ENCODE measurements at regions not wholly inside any gene's neighbourhood (a gene's known extent, or its start where the extent isn't known, plus 50 kb on each side); places are given as distances from the start of the nearest gene placed in this dataset.

DNA sequence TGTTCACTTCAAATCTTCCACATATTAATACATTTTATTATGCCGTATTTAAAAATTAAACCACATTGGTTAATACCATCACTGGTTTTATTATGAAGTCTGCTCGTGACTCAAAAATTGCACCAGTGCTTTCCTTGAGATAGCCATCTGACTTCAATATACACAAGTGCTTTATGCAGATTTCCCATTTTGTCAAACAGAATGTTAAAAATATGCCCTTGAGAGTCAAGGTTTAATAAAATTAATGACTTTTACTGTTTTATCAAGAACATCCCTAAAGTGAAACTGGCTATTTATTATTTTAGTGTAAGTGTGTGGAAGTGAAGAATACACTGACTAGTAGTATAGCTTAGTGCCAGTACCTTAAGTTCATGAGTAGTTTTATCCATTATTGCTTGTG is 139.3 kb upstream of the SOX2 start:
- TF ChIP-seq REST (IDR thresholded peaks at IDR 0.05; ENCODE audit: insufficient read depth in 1 of 2, low read depth in 2 of 2, low read length in 2 of 2), result no peak
- TF ChIP-seq FOXP2 (optimal IDR thresholded peaks at IDR 0.05; ENCODE audit: borderline replicate concordance, extremely low read depth, extremely low read length, insufficient read depth), result no peak
- no peak for TF ChIP-seq TAF1 (IDR thresholded peaks at IDR 0.05; ENCODE audit: borderline replicate concordance, insufficient read depth, low read length)
- no peak for TF ChIP-seq SIN3A (IDR thresholded peaks at IDR 0.05; ENCODE audit: borderline replicate concordance, insufficient read depth, low read length)
- TF ChIP-seq POLR2AphosphoS5 (IDR thresholded peaks at IDR 0.05; ENCODE audit: low read depth, low read length), result no peak

DNA sequence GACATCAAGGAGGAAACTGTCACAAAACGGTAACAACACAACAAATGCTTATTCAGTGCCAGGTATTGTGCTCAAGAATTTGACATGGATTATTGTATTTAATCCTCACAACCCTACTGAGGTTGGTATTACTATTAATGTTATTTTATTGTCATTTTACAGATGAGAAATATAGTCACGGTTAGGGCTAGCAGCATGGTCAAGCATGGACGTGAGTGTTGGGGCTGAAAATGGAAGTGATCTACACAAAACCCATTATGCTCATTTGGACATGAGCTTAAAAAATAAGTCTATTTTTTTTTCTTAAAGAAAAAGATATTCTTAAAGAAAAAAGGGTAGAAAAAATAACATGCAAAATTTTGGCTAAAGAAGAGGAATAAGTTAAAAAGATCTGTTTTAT is 141.3 kb upstream of the SOX2 start:
- TF ChIP-seq SIN3A (IDR thresholded peaks at IDR 0.05; ENCODE audit: borderline replicate concordance, insufficient read depth, low read length) (no peak), FOXP2 (optimal IDR thresholded peaks at IDR 0.05; ENCODE audit: borderline replicate concordance, extremely low read depth, extremely low read length, insufficient read depth) (no peak), TAF1 (IDR thresholded peaks at IDR 0.05; ENCODE audit: borderline replicate concordance, insufficient read depth, low read length) (no peak)

GRCh38 chr3:181569356-181569940 is 142.3 kb upstream of the SOX2 start:
- no peak for TF ChIP-seq POLR2AphosphoS5 (IDR thresholded peaks at IDR 0.05; ENCODE audit: low read depth, low read length)

- TF ChIP-seq REST (IDR thresholded peaks at IDR 0.05; ENCODE audit: insufficient read depth in 1 of 2, low read depth in 2 of 2, low read length in 2 of 2), result no peak
- TF ChIP-seq POLR2AphosphoS5 (IDR thresholded peaks at IDR 0.05; ENCODE audit: low read depth, low read length), result no peak
- TF ChIP-seq TAF1 (IDR thresholded peaks at IDR 0.05; ENCODE audit: borderline replicate concordance, insufficient read depth, low read length), result no peak
- TF ChIP-seq FOXP2 (optimal IDR thresholded peaks at IDR 0.05; ENCODE audit: borderline replicate concordance, extremely low read depth, extremely low read length, insufficient read depth), result no peak
- TF ChIP-seq SIN3A (IDR thresholded peaks at IDR 0.05; ENCODE audit: borderline replicate concordance, insufficient read depth, low read length), result no peak
These were observed 143.0 kb upstream of the SOX2 start for GRCh38 chr3:181568693-181569092.

- no peak for TF ChIP-seq FOXP2 (optimal IDR thresholded peaks at IDR 0.05; ENCODE audit: borderline replicate concordance, extremely low read depth, extremely low read length, insufficient read depth)
- no peak for TF ChIP-seq POLR2AphosphoS5 (IDR thresholded peaks at IDR 0.05; ENCODE audit: low read depth, low read length)
- no peak for TF ChIP-seq TAF1 (IDR thresholded peaks at IDR 0.05; ENCODE audit: borderline replicate concordance, insufficient read depth, low read length)
- no peak for TF ChIP-seq SIN3A (IDR thresholded peaks at IDR 0.05; ENCODE audit: borderline replicate concordance, insufficient read depth, low read length)
- TF ChIP-seq REST (IDR thresholded peaks at IDR 0.05; ENCODE audit: insufficient read depth in 1 of 2, low read depth in 2 of 2, low read length in 2 of 2), result no peak
These were observed 143.5 kb upstream of the SOX2 start for GRCh38 chr3:181568248-181568647.

DNA sequence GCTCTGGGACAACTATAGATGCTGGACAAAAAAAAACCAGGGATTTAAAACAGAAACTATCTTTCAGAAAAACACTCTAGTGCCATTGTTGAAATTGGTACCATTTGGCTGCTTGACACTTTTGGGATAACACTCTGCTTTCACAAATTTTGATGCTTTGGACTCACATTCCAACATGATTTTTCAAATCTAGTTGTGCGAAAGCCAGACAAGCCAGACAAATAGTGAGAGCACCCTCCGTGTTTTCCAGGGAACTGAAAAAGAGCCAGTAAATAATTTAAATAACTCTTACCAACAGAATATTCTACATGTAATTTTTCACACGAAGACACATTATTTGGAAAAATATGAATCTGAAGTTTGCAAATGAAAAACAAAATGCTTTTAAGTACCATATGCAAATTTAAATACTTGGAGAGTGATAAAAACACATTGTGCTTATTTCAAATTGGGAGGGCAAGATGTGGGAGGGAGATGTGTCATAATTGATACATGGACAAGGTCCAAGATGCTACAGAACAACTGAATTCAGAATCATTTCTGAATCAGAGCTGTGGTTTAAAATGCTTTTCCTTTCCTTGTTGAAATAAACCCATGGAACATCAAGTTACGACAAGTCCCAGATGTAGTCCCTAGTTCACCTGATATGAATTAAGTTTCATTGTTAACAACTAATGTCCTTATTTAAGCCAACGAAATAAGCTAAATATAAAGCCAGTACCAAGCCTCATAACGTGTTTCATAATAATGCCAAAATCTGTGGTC is 144.2 kb upstream of the SOX2 start:
- no peak for TF ChIP-seq TAF1 (IDR thresholded peaks at IDR 0.05; ENCODE audit: borderline replicate concordance, insufficient read depth, low read length)

All from PFSK-1 (cell line).